Erythroblast (primary cell): ENCODE measurements at regions not wholly inside any gene's neighbourhood (a gene's known extent, or its start where the extent isn't known, plus 50 kb on each side); places are given as distances from the start of the nearest gene placed in this dataset.

Source experiments
- GATA1 ChIP-seq: IDR thresholded peaks from 2 replicates; pipeline ENCODE4 v1.6.1; 2011; ENCODE audit warnings: low read depth, mild to moderate bottlenecking, control low read depth, low read length, moderate library complexity
- POLR2A ChIP-seq: IDR thresholded peaks from 2 replicates; pipeline ENCODE4 v1.6.1; 2011; ENCODE audit warnings: mild to moderate bottlenecking, low read length

DNA sequence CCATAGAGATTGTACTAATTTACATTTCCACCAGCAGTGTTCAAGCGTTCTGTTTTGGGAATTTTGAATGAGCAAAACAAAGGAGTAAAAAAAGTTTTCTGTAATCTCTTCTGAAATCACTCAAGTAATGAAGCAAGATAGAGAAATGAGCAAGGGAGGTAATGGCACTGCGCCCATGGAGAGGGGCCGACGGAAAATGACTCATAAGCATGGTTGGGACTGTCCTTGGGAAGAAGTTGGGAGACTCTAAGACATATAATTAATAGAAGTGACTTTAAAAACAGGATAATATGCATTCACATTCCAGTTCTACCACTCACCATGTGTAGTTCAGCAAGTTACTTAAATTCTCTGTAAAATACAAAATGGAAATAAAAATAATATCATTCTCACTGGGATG, 62.5 kb upstream of the C5orf46 start:
- TF ChIP-seq POLR2A (no peak), GATA1 (no peak)
